SK-N-MC (cell line): ENCODE measurements at regions not wholly inside any gene's neighbourhood (a gene's known extent, or its start where the extent isn't known, plus 50 kb on each side); places are given as distances from the start of the nearest gene placed in this dataset.

Source experiments
- DNase-seq: peaks from one replicate; pipeline ENCODE4 v3.0.0-alpha.2; 2011; ENCODE audit warnings: low read depth, low spot score
- H3K27ac ChIP-seq: fragments of 200-600 bp; sonication (generic); 2 replicates; pipeline ENCODE4 v1.5.1; 2016; ENCODE audit warnings: mixed run types
- H3K36me3 ChIP-seq: fragments of 200-600 bp; sonication (generic); 2 replicates; pipeline ENCODE4 v1.6.1; 2017; ENCODE audit warnings: antibody characterized with exemption, low read length, mixed read lengths; ENCODE audit not compliant: insufficient read depth
- H3K4me3 ChIP-seq: fragments of 200-600 bp; sonication (generic); 2 replicates; pipeline ENCODE4 v1.5.1; 2016
- H3K9ac ChIP-seq: fragments of 200-600 bp; sonication (generic); 2 replicates; pipeline ENCODE4 v1.8.0; 2017; ENCODE audit warnings: mixed run types, mixed read lengths; ENCODE audit not compliant: insufficient read length
- H3K9me3 ChIP-seq: fragments of 200-600 bp; sonication (generic); 2 replicates; pipeline ENCODE4 v1.6.1; 2017; ENCODE audit warnings: low read depth, mild to moderate bottlenecking, antibody characterized with exemption, low read length, moderate library complexity, mixed read lengths
- EZH2 ChIP-seq: fragments of 200-600 bp; sonication (generic); IDR thresholded peaks from one replicate; pipeline ENCODE4 v1.6.1; 2017; ENCODE audit warnings: antibody characterized with exemption
- FOXP2 ChIP-seq: optimal IDR thresholded peaks from 2 replicates; pipeline ENCODE3; 2011; ENCODE audit warnings: mild to moderate bottlenecking, moderate library complexity; ENCODE audit not compliant: insufficient read depth; ENCODE audit errors: extremely low read length, control extremely low read depth
- POLR2AphosphoS5 ChIP-seq: IDR thresholded peaks from 2 replicates; pipeline ENCODE4 v1.6.1; 2012; ENCODE audit warnings: mild to moderate bottlenecking, low read depth, low read length, borderline replicate concordance

GRCh38 chr2:7353571-7353970, 436.4 kb downstream of the RNF144A start:
- DNase-seq, result no peak
- TF ChIP-seq POLR2AphosphoS5 (no peak), EZH2 (no peak), FOXP2 (no peak)
- Histone ChIP-seq H3K4me3 (no peak overlapping the region), H3K27ac (no peak overlapping the region), H3K36me3 (no peaks in the 10 kb centered on the region), H3K9ac (no peak overlapping the region), H3K9me3 (no peaks in the 10 kb centered on the region)

GRCh38 chr2:7355781-7356180, 438.6 kb downstream of the RNF144A start:
- Histone ChIP-seq H3K36me3 (no peaks in the 10 kb centered on the region), H3K27ac (no peak overlapping the region), H3K9me3 (no peaks in the 10 kb centered on the region), H3K9ac (no peak overlapping the region), H3K4me3 (no peak overlapping the region)
- DNase-seq, result no peak
- no peak for TF ChIP-seq POLR2AphosphoS5
- no peak for TF ChIP-seq EZH2
- no peak for TF ChIP-seq FOXP2

GRCh38 chr2:7356909-7357584, 439.8 kb downstream of the RNF144A start:
- Histone ChIP-seq H3K4me3 (no peak overlapping the region), H3K36me3 (no peaks in the 10 kb centered on the region), H3K9me3 (no peaks in the 10 kb centered on the region), H3K27ac (no peak overlapping the region), H3K9ac (no peak overlapping the region)
- no peak for TF ChIP-seq POLR2AphosphoS5
- no peak for TF ChIP-seq FOXP2
- no peak for TF ChIP-seq EZH2
- DNase-seq, result no peak

GRCh38 chr2:7357993-7358392, 440.8 kb downstream of the RNF144A start:
- H3K27ac ChIP-seq, result no peak overlapping the region
- H3K36me3 ChIP-seq, result no peaks in the 10 kb centered on the region
- DNase-seq, result no peak
- no peak for TF ChIP-seq EZH2
- no peak for TF ChIP-seq POLR2AphosphoS5
- TF ChIP-seq FOXP2, result no peak
- no peaks in the 10 kb centered on the region for H3K9me3 ChIP-seq
- no peak overlapping the region for H3K9ac ChIP-seq
- H3K4me3 ChIP-seq, result no peak overlapping the region

- Histone ChIP-seq H3K4me3 (no peak overlapping the region), H3K9ac (no peak overlapping the region), H3K9me3 (no peaks in the 10 kb centered on the region), H3K27ac (no peak overlapping the region), H3K36me3 (no peaks in the 10 kb centered on the region)
- TF ChIP-seq EZH2 (no peak), FOXP2 (no peak), POLR2AphosphoS5 (no peak)
- no peak for DNase-seq
Measured at GRCh38 chr2:7358865-7359447, 441.7 kb downstream of the RNF144A start.

GRCh38 chr2:7363906-7364305, 446.7 kb downstream of the RNF144A start:
- Histone ChIP-seq H3K4me3 (no peak overlapping the region), H3K27ac (no peak overlapping the region), H3K36me3 (no peaks in the 10 kb centered on the region), H3K9me3 (no peaks in the 10 kb centered on the region), H3K9ac (no peak overlapping the region)
- DNase-seq, result no peak
- TF ChIP-seq EZH2, result no peak
- TF ChIP-seq FOXP2, result no peak
- TF ChIP-seq POLR2AphosphoS5, result no peak

GRCh38 chr2:7368211-7368610, 451.0 kb downstream of the RNF144A start:
- Histone ChIP-seq H3K36me3 (no peaks in the 10 kb centered on the region), H3K27ac (no peak overlapping the region), H3K9me3 (no peaks in the 10 kb centered on the region), H3K9ac (no peak overlapping the region), H3K4me3 (no peak overlapping the region)
- TF ChIP-seq EZH2 (no peak), FOXP2 (no peak), POLR2AphosphoS5 (no peak)
- no peak for DNase-seq

GRCh38 chr2:7373156-7373555, 455.9 kb downstream of the RNF144A start:
- no peaks in the 10 kb centered on the region for H3K36me3 ChIP-seq
- no peak overlapping the region for H3K9ac ChIP-seq
- no peak overlapping the region for H3K27ac ChIP-seq
- DNase-seq, result no peak
- no peak overlapping the region for H3K4me3 ChIP-seq
- TF ChIP-seq EZH2 (no peak), FOXP2 (no peak)
- no peaks in the 10 kb centered on the region for H3K9me3 ChIP-seq

GRCh38 chr2:7375901-7376300, 458.7 kb downstream of the RNF144A start:
- Histone ChIP-seq H3K9me3 (no peaks in the 10 kb centered on the region), H3K9ac (no peak overlapping the region), H3K36me3 (no peaks in the 10 kb centered on the region), H3K4me3 (no peak overlapping the region), H3K27ac (no peak overlapping the region)
- no peak for DNase-seq
- TF ChIP-seq EZH2 (no peak), FOXP2 (no peak), POLR2AphosphoS5 (no peak)
